ENCODE measurements at regions not wholly inside any gene's neighbourhood (a gene's known extent, or its start where the extent isn't known, plus 50 kb on each side); places are given as distances from the start of the nearest gene placed in this dataset.

GRCh38 chr22:46062971-46063631 lies 86.1 kb upstream of the WNT7B start:
- Histone ChIP-seq H3K36me3 (ENCODE audit: low read depth) (no peaks in the 10 kb centered on the region), H3F3A (ENCODE audit: insufficient read depth, low read depth) (peaks cover 16% of the 10 kb centered on the region), H3K9me2 (ENCODE audit: insufficient read depth) (no peaks in the 10 kb centered on the region), H3K79me2 (ENCODE audit: low read depth) (peaks cover 26% of the 10 kb centered on the region), H4K20me1 (ENCODE audit: insufficient read depth) (no peaks in the 10 kb centered on the region), H3K27me3 (ENCODE audit: insufficient read depth, low read depth) (no peaks in the 10 kb centered on the region), H3K4me1 (replicated peaks; ENCODE audit: insufficient read depth) (peaks cover 11% of the 10 kb centered on the region), H3K27ac (no peak overlapping the region), H3K4me2 (no peak overlapping the region), H2AFZ (no peak overlapping the region), H3K9me3 (ENCODE audit: insufficient read depth, low read depth) (no peaks in the 10 kb centered on the region), H3K4me3 (no peak overlapping the region)
- intact Hi-C loops (cut with micrococcal nuclease; ENCODE audit: unreplicated experiment): no loop called here
- no TSS peak for BruUV-seq (replicated peaks)
- ChIA-PET CTCF (no interaction called here), POLR2A (ENCODE audit: unreplicated experiment) (interaction anchor here (0.6 kb wide), 1 partner anchor 86 kb away, joined by 15 read pairs; the partner anchor contains the start of gene WNT7B)
- no peak for DNase-seq
- TF ChIP-seq, protein P1, sequence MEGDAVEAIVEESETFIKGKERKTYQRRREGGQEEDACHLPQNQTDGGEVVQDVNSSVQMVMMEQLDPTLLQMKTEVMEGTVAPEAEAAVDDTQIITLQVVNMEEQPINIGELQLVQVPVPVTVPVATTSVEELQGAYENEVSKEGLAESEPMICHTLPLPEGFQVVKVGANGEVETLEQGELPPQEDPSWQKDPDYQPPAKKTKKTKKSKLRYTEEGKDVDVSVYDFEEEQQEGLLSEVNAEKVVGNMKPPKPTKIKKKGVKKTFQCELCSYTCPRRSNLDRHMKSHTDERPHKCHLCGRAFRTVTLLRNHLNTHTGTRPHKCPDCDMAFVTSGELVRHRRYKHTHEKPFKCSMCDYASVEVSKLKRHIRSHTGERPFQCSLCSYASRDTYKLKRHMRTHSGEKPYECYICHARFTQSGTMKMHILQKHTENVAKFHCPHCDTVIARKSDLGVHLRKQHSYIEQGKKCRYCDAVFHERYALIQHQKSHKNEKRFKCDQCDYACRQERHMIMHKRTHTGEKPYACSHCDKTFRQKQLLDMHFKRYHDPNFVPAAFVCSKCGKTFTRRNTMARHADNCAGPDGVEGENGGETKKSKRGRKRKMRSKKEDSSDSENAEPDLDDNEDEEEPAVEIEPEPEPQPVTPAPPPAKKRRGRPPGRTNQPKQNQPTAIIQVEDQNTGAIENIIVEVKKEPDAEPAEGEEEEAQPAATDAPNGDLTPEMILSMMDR (conservative IDR thresholded peaks at IDR 0.05): no peak
- TF ChIP-seq EZH2 (IDR thresholded peaks at IDR 0.05; ENCODE audit: low read depth): no peak

DNA sequence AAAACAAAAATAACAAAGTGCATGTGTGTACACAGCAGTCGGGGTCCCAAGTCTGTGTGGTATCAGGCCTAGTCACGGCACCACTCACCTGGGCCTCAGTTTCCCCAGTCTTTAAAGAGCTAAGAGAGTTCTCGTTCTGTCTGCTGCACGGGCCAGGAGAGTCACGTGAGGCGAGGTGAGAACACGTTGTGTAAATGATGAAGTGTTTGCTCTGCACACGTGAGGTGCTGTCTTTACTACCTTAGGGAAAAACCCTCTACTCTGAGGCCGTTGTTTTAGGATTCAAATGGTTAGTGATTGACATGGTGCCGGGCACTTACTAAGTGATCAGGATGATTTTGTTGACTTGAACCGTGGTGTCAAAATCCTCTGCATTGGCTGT lies 86.5 kb upstream of the PPARA start:
- H3K27me3 ChIP-seq (ENCODE audit: insufficient read depth, low read depth): no peaks in the 10 kb centered on the region
- H3K36me3 ChIP-seq (ENCODE audit: low read depth): no peaks in the 10 kb centered on the region
- CTCF ChIA-PET: no interaction called here
- H3K9me2 ChIP-seq (ENCODE audit: insufficient read depth): no peaks in the 10 kb centered on the region
- peaks cover 23% of the 10 kb centered on the region for H3F3A ChIP-seq (ENCODE audit: insufficient read depth, low read depth)
- H3K4me1 ChIP-seq (replicated peaks; ENCODE audit: insufficient read depth): peaks cover 19% of the 10 kb centered on the region
- POLR2A ChIA-PET (ENCODE audit: unreplicated experiment): no interaction called here
- H3K9me3 ChIP-seq (ENCODE audit: insufficient read depth, low read depth): no peaks in the 10 kb centered on the region
- H2AFZ ChIP-seq: no peak overlapping the region
- BruUV-seq (replicated peaks): no TSS peak
- no peak for DNase-seq
- TF ChIP-seq, protein P1 (conservative IDR thresholded peaks at IDR 0.05): no peak
- no peak for TF ChIP-seq EZH2 (IDR thresholded peaks at IDR 0.05; ENCODE audit: low read depth)
- H3K79me2 ChIP-seq (ENCODE audit: low read depth): peaks cover 33% of the 10 kb centered on the region
- no peak overlapping the region for H3K4me3 ChIP-seq
- H3K4me2 ChIP-seq: no peak overlapping the region
- H3K27ac ChIP-seq: no peak overlapping the region
- no peaks in the 10 kb centered on the region for H4K20me1 ChIP-seq (ENCODE audit: insufficient read depth)
- intact Hi-C loops (cut with micrococcal nuclease; ENCODE audit: unreplicated experiment): no loop called here

GRCh38 chr22:46064228-46064965 lies 85.9 kb upstream of the PPARA start:
- H3K79me2 ChIP-seq (ENCODE audit: low read depth): peaks cover 39% of the 10 kb centered on the region
- no peaks in the 10 kb centered on the region for H3K9me2 ChIP-seq (ENCODE audit: insufficient read depth)
- no peaks in the 10 kb centered on the region for H3K27me3 ChIP-seq (ENCODE audit: insufficient read depth, low read depth)
- peaks cover 19% of the 10 kb centered on the region for H3K4me1 ChIP-seq (replicated peaks; ENCODE audit: insufficient read depth)
- TF ChIP-seq EZH2 (IDR thresholded peaks at IDR 0.05; ENCODE audit: low read depth): no peak
- TF ChIP-seq, protein P1 (conservative IDR thresholded peaks at IDR 0.05): no peak
- ChIA-PET POLR2A (ENCODE audit: unreplicated experiment) (no interaction called here), CTCF (no interaction called here)
- no peak overlapping the region for H2AFZ ChIP-seq
- H4K20me1 ChIP-seq (ENCODE audit: insufficient read depth): no peaks in the 10 kb centered on the region
- no peaks in the 10 kb centered on the region for H3K36me3 ChIP-seq (ENCODE audit: low read depth)
- no peak overlapping the region for H3K27ac ChIP-seq
- no peak for DNase-seq
- no peak overlapping the region for H3K4me2 ChIP-seq
- no peaks in the 10 kb centered on the region for H3K9me3 ChIP-seq (ENCODE audit: insufficient read depth, low read depth)
- intact Hi-C loops (cut with micrococcal nuclease; ENCODE audit: unreplicated experiment): no loop called here
- no TSS peak for BruUV-seq (replicated peaks)
- no peak overlapping the region for H3K4me3 ChIP-seq
- peaks cover 29% of the 10 kb centered on the region for H3F3A ChIP-seq (ENCODE audit: insufficient read depth, low read depth)
